ENCODE measurements at regions not wholly inside any gene's neighbourhood (a gene's known extent, or its start where the extent isn't known, plus 50 kb on each side); places are given as distances from the start of the nearest gene placed in this dataset.

- no peak overlapping the region for H2BK12ac ChIP-seq (ENCODE audit: low read length in 2 of 2)
- WGBS: 91% methylated on average over 3 of the region's 4 CpGs
- H2AK5ac ChIP-seq (ENCODE audit: low read length, severe bottlenecking): no peak overlapping the region
- no peak overlapping the region for H3K4ac ChIP-seq (ENCODE audit: low read depth in 1 of 2, low read length in 2 of 2)
- H3K4me3 ChIP-seq (ENCODE audit: insufficient read depth in 1 of 2, low read depth in 1 of 2, low read length in 2 of 2): no peak overlapping the region
- no peak overlapping the region for H3K18ac ChIP-seq (ENCODE audit: low read depth in 1 of 2, low read length in 2 of 2)
- no peak overlapping the region for H3K27ac ChIP-seq (ENCODE audit: low read length, poor library complexity, severe bottlenecking)
- H3K27me3 ChIP-seq (ENCODE audit: control insufficient read depth in 1 of 2, insufficient read depth in 1 of 2, low read length in 2 of 2): no peaks in the 10 kb centered on the region
- no peak overlapping the region for H3K14ac ChIP-seq (ENCODE audit: low read length in 2 of 2)
- no peaks in the 10 kb centered on the region for H3K4me1 ChIP-seq (ENCODE audit: control insufficient read depth, insufficient read depth, low read depth, low read length)
- H3K9ac ChIP-seq (ENCODE audit: low read length): no peak overlapping the region
- no peak overlapping the region for H2BK5ac ChIP-seq (ENCODE audit: low read depth, low read length, poor library complexity, severe bottlenecking)
- no peak overlapping the region for H3K4me2 ChIP-seq (ENCODE audit: low read length, poor library complexity, severe bottlenecking)
- H3K23ac ChIP-seq (ENCODE audit: low read length in 2 of 2): no peak overlapping the region
- H3K79me1 ChIP-seq (replicated peaks; ENCODE audit: low read length, poor library complexity, severe bottlenecking): no peaks in the 10 kb centered on the region
- H2BK15ac ChIP-seq (ENCODE audit: low read depth, poor library complexity, severe bottlenecking): no peak overlapping the region
- no peak overlapping the region for H2AFZ ChIP-seq (ENCODE audit: low read depth, low read length)
- H4K8ac ChIP-seq (ENCODE audit: low read length): no peak overlapping the region
- no peaks in the 10 kb centered on the region for H3K36me3 ChIP-seq (ENCODE audit: control insufficient read depth in 1 of 2, insufficient read depth in 2 of 2, low read depth in 1 of 2, low read length in 2 of 2)
- no peak overlapping the region for H2BK120ac ChIP-seq (ENCODE audit: low read depth, low read length)
- no peak overlapping the region for H4K91ac ChIP-seq (ENCODE audit: low read length)
- no peak for DNase-seq
- no peaks in the 10 kb centered on the region for H3K9me3 ChIP-seq (ENCODE audit: control insufficient read depth, low read length)
These were observed 260.4 kb downstream of the SLC4A3 start for GRCh38 chr2:219887870-219888269.

- 68% methylated on average over 1 of the region's 2 CpGs for WGBS
- H3K14ac ChIP-seq (ENCODE audit: low read length in 2 of 2): no peak overlapping the region
- H3K4me1 ChIP-seq (ENCODE audit: control insufficient read depth, insufficient read depth, low read depth, low read length): no peaks in the 10 kb centered on the region
- no peaks in the 10 kb centered on the region for H3K27me3 ChIP-seq (ENCODE audit: control insufficient read depth in 1 of 2, insufficient read depth in 1 of 2, low read length in 2 of 2)
- H3K4me3 ChIP-seq (ENCODE audit: insufficient read depth in 1 of 2, low read depth in 1 of 2, low read length in 2 of 2): no peak overlapping the region
- DNase-seq: no peak
- no peak overlapping the region for H2BK12ac ChIP-seq (ENCODE audit: low read length in 2 of 2)
- no peak overlapping the region for H3K4me2 ChIP-seq (ENCODE audit: low read length, poor library complexity, severe bottlenecking)
- no peak overlapping the region for H4K91ac ChIP-seq (ENCODE audit: low read length)
- H3K4ac ChIP-seq (ENCODE audit: low read depth in 1 of 2, low read length in 2 of 2): no peak overlapping the region
- H2AK5ac ChIP-seq (ENCODE audit: low read length, severe bottlenecking): no peak overlapping the region
- no peak overlapping the region for H3K23ac ChIP-seq (ENCODE audit: low read length in 2 of 2)
- H3K9ac ChIP-seq (ENCODE audit: low read length): no peak overlapping the region
- no peak overlapping the region for H4K8ac ChIP-seq (ENCODE audit: low read length)
- no peak overlapping the region for H2BK5ac ChIP-seq (ENCODE audit: low read depth, low read length, poor library complexity, severe bottlenecking)
- no peak overlapping the region for H2AFZ ChIP-seq (ENCODE audit: low read depth, low read length)
- no peak overlapping the region for H3K18ac ChIP-seq (ENCODE audit: low read depth in 1 of 2, low read length in 2 of 2)
- no peak overlapping the region for H2BK15ac ChIP-seq (ENCODE audit: low read depth, poor library complexity, severe bottlenecking)
- no peak overlapping the region for H3K27ac ChIP-seq (ENCODE audit: low read length, poor library complexity, severe bottlenecking)
- no peaks in the 10 kb centered on the region for H3K36me3 ChIP-seq (ENCODE audit: control insufficient read depth in 1 of 2, insufficient read depth in 2 of 2, low read depth in 1 of 2, low read length in 2 of 2)
- H2BK120ac ChIP-seq (ENCODE audit: low read depth, low read length): no peak overlapping the region
- H3K9me3 ChIP-seq (ENCODE audit: control insufficient read depth, low read length): no peaks in the 10 kb centered on the region
- H3K79me1 ChIP-seq (replicated peaks; ENCODE audit: low read length, poor library complexity, severe bottlenecking): no peaks in the 10 kb centered on the region
These were observed 266.1 kb downstream of the SLC4A3 start for GRCh38 chr2:219893541-219893940.

DNA sequence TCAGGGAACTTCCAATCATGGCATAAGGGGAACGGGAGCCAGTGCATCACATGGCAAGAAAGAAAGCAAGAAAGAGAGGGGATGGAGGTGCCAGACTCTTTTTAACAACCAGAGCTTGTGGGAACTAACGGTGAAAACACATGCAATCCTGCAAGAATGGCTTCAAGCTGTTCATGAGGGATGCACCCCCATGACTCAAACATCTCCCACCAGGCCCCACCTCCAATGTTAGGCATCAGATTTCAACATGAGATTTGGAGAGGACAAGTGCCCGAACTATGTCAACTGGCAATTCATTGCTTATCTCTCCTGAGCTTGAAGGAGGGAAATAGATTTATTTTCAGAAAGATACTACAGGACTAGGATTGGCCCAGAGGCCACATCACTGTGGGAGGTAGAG, 270.0 kb downstream of the SLC4A3 start:
- H3K9ac ChIP-seq (ENCODE audit: low read length): no peak overlapping the region

GRCh38 chr2:219901155-219901554, 273.7 kb downstream of the SLC4A3 start:
- Histone ChIP-seq H2BK12ac (ENCODE audit: low read length in 2 of 2) (no peak overlapping the region), H3K4me1 (ENCODE audit: control insufficient read depth, insufficient read depth, low read depth, low read length) (no peaks in the 10 kb centered on the region), H3K4ac (ENCODE audit: low read depth in 1 of 2, low read length in 2 of 2) (no peak overlapping the region), H3K79me1 (replicated peaks; ENCODE audit: low read length, poor library complexity, severe bottlenecking) (no peaks in the 10 kb centered on the region), H3K4me3 (ENCODE audit: insufficient read depth in 1 of 2, low read depth in 1 of 2, low read length in 2 of 2) (no peak overlapping the region), H2BK120ac (ENCODE audit: low read depth, low read length) (no peak overlapping the region), H3K27ac (ENCODE audit: low read length, poor library complexity, severe bottlenecking) (no peak overlapping the region), H3K18ac (ENCODE audit: low read depth in 1 of 2, low read length in 2 of 2) (no peak overlapping the region), H2BK5ac (ENCODE audit: low read depth, low read length, poor library complexity, severe bottlenecking) (no peak overlapping the region), H3K9me3 (ENCODE audit: control insufficient read depth, low read length) (no peaks in the 10 kb centered on the region), H2AK5ac (ENCODE audit: low read length, severe bottlenecking) (no peak overlapping the region), H3K23ac (ENCODE audit: low read length in 2 of 2) (no peak overlapping the region), H3K4me2 (ENCODE audit: low read length, poor library complexity, severe bottlenecking) (no peak overlapping the region), H4K91ac (ENCODE audit: low read length) (no peak overlapping the region), H4K8ac (ENCODE audit: low read length) (no peak overlapping the region), H3K14ac (ENCODE audit: low read length in 2 of 2) (no peak overlapping the region), H3K9ac (ENCODE audit: low read length) (no peak overlapping the region), H2BK15ac (ENCODE audit: low read depth, poor library complexity, severe bottlenecking) (no peak overlapping the region), H2AFZ (ENCODE audit: low read depth, low read length) (no peak overlapping the region), H3K36me3 (ENCODE audit: control insufficient read depth in 1 of 2, insufficient read depth in 2 of 2, low read depth in 1 of 2, low read length in 2 of 2) (no peaks in the 10 kb centered on the region), H3K27me3 (ENCODE audit: control insufficient read depth in 1 of 2, insufficient read depth in 1 of 2, low read length in 2 of 2) (peaks cover 0 to 6% of the 10 kb centered on the region in 2 experiments)
- 89% methylated on average over 5 of the region's 7 CpGs for WGBS
- DNase-seq: no peak

More for the DNA sequence above, 270.0 kb downstream of the SLC4A3 start:
- Histone ChIP-seq H3K79me1 (replicated peaks; ENCODE audit: low read length, poor library complexity, severe bottlenecking) (no peaks in the 10 kb centered on the region), H2AFZ (ENCODE audit: low read depth, low read length) (no peak overlapping the region), H3K23ac (ENCODE audit: low read length in 2 of 2) (no peak overlapping the region), H3K4me3 (ENCODE audit: insufficient read depth in 1 of 2, low read depth in 1 of 2, low read length in 2 of 2) (no peak overlapping the region), H3K18ac (ENCODE audit: low read depth in 1 of 2, low read length in 2 of 2) (no peak overlapping the region), H3K27me3 (ENCODE audit: control insufficient read depth in 1 of 2, insufficient read depth in 1 of 2, low read length in 2 of 2) (no peaks in the 10 kb centered on the region), H2AK5ac (ENCODE audit: low read length, severe bottlenecking) (no peak overlapping the region), H3K4ac (ENCODE audit: low read depth in 1 of 2, low read length in 2 of 2) (no peak overlapping the region), H3K14ac (ENCODE audit: low read length in 2 of 2) (no peak overlapping the region), H2BK12ac (ENCODE audit: low read length in 2 of 2) (no peak overlapping the region), H3K27ac (ENCODE audit: low read length, poor library complexity, severe bottlenecking) (no peak overlapping the region), H3K4me2 (ENCODE audit: low read length, poor library complexity, severe bottlenecking) (no peak overlapping the region), H2BK120ac (ENCODE audit: low read depth, low read length) (no peak overlapping the region), H3K4me1 (ENCODE audit: control insufficient read depth, insufficient read depth, low read depth, low read length) (no peaks in the 10 kb centered on the region), H3K36me3 (ENCODE audit: control insufficient read depth in 1 of 2, insufficient read depth in 2 of 2, low read depth in 1 of 2, low read length in 2 of 2) (no peaks in the 10 kb centered on the region), H4K91ac (ENCODE audit: low read length) (no peak overlapping the region), H2BK15ac (ENCODE audit: low read depth, poor library complexity, severe bottlenecking) (no peak overlapping the region), H2BK5ac (ENCODE audit: low read depth, low read length, poor library complexity, severe bottlenecking) (no peak overlapping the region), H4K8ac (ENCODE audit: low read length) (no peak overlapping the region), H3K9me3 (ENCODE audit: control insufficient read depth, low read length) (no peaks in the 10 kb centered on the region)
- no peak for DNase-seq
- 48% methylated on average over 3 of the region's 3 CpGs for WGBS

Measured in mesenchymal stem cell (in vitro differentiated cells and primary cell).